VCaP (cell line): ENCODE measurements at regions not wholly inside any gene's neighbourhood (a gene's known extent, or its start where the extent isn't known, plus 50 kb on each side); places are given as distances from the start of the nearest gene placed in this dataset.

ENCODE experiments used
- H3K27ac ChIP-seq: fragments of 450-650 bp; 2 replicates; pipeline ENCODE4 v1.5.1; 2017
- TF ChIP-seq, protein P1 (sequence below): fragments of 450-650 bp; conservative IDR thresholded peaks from 2 replicates; pipeline ENCODE4 v1.5.1; 2017; ENCODE audit warnings: mild to moderate bottlenecking, moderate library complexity

DNA sequence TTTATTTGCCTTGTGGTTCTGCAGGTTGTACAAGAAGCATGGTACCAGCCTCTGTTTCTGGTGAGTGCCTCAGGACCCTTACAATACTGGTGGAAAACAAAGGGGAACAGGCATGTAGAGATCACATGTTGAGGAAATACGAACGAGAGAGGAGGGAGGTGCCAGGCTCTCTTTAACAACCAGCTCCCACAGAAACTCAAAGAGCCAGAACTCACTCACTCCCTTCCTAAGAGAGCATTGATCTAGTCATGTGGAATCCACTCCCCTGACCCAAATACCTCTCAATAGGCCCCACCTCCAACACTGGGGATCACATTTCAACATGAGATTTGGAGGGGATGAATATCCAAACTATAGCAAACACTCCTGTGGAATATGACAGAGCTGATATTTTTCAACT is 938.0 kb downstream of the GALC start:
- H3K27ac ChIP-seq: no peak overlapping the region
- TF ChIP-seq, protein P1, sequence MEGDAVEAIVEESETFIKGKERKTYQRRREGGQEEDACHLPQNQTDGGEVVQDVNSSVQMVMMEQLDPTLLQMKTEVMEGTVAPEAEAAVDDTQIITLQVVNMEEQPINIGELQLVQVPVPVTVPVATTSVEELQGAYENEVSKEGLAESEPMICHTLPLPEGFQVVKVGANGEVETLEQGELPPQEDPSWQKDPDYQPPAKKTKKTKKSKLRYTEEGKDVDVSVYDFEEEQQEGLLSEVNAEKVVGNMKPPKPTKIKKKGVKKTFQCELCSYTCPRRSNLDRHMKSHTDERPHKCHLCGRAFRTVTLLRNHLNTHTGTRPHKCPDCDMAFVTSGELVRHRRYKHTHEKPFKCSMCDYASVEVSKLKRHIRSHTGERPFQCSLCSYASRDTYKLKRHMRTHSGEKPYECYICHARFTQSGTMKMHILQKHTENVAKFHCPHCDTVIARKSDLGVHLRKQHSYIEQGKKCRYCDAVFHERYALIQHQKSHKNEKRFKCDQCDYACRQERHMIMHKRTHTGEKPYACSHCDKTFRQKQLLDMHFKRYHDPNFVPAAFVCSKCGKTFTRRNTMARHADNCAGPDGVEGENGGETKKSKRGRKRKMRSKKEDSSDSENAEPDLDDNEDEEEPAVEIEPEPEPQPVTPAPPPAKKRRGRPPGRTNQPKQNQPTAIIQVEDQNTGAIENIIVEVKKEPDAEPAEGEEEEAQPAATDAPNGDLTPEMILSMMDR: no peak

DNA sequence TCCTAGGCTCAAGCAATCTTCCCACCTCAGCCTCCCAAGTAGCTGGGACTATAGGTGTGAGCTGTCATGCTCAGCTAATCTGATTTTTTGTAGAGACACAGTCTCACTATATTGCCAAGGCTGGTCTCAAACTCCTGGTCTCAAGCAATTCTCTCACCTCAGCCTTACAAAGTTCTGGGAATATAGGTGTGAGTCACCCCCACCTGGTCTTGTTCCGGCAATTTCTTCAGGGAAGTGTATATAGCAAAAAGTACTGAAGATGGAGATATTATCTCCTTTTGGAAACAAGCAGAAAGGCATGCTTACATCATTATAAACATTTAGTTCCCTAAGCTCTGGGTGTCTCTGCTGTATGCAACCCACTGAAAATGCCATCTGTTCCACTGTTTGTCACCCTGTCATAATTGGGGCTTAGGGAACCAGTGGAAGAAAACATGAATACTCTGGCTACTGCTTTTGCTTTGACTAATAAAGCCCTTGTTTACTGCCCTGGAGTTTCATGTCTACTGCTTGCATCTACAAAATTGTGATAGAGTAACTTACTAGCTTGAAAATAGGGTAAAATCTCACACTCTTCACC is 940.2 kb downstream of the GALC start:
- H3K27ac ChIP-seq: no peak overlapping the region
- TF ChIP-seq, protein P1: no peak

DNA sequence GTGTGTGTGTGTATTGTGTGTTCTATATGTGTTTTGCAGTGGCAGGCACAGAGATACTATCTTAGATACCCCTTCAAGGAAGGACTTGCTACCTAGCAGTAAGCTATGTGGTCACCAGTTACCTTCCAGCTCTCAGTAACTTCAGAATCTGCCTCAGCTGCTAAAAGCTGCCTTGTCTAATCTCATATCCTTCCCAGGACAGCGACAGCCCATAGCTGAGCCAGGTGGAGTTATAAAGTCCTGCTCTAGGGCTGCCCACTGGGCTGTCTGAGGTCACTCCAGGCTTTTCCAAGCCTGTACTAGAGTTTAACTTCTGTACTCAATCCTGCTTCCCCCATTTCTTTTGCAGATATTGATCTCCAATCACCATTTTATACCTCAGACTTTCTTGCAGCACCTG is 942.6 kb downstream of the GALC start:
- no peak overlapping the region for H3K27ac ChIP-seq
- TF ChIP-seq, protein P1: no peak

DNA sequence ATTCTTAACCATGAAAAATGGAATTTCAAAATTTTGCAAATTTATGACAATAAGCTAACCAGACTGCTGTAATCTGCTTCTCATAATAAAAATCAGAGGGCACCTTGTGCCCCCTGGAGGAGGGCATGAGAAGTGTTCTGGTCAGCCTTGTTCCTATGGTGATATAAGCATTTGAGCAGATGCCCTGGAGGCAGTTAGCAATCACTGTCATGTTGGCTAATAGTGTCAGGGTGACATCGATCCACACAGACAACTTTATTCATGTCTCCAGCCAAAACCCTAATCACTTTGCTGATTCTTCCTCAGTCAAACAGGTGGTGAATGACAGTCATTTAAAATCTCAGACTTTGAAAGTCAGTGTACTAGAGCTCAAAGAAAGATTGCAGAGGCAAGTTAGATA is 943.0 kb downstream of the GALC start:
- TF ChIP-seq, protein P1: peak; percentile 85
- H3K27ac ChIP-seq: no peak overlapping the region

DNA sequence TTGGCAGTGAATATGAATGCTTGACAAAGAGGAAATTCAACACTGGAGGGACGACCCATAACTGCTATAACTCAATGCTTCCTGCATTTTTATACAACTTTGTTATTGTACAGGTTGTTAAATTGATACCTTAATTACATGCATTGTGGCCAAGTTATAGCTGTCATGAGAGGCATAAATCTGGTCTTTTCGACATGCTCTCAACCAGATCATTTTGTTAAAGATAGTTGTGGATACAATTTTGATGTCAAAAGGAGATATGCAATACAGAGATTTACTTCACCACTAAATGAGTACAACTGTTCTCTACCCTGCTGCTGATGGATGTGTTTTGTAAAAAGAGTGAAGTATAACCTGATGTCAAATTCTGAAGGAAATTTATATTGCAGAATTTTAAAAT is 946.0 kb downstream of the GALC start:
- no peak overlapping the region for H3K27ac ChIP-seq
- TF ChIP-seq, protein P1: no peak

DNA sequence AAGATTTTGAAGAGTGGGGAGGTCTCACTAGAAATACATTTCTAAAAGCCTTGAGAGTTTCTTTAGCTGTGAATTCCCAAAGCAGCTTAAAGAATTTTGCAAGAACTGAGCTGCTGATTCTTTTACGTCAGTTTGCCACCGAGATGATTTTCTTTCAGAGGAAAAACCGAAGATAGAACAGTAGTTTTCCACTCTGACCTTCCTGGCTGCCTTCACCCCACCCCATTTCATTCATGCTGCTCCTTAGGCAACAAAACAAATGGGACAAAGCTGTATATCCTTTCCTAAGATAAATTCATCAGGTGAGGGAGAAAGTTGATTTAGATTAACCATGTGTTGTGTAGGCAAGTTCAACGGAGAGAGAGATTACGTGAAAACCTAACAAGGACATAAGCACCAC is 947.0 kb downstream of the GALC start:
- H3K27ac ChIP-seq: no peak overlapping the region
- TF ChIP-seq, protein P1: no peak

DNA sequence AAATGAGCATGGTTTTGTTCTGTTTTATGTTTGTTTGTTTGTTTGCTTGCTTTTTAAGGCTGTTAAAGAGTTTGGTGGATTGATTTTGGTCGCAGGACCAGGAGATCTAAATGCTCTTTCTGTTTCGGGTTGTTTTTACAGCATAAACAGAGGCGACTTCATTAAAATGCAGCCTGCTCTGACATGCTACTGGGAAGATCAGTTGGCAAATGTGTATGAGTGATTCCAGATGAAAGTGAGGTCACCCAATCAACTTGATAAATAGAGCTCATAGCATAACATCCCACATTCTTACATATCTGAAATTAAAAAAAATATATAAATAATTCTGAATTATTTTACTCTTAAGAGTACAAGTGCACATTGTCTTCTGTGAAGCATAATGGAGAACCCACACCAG is 947.7 kb downstream of the GALC start:
- TF ChIP-seq, protein P1: no peak
- H3K27ac ChIP-seq: no peak overlapping the region
